IMR-90 (cell line): ENCODE measurements at regions not wholly inside any gene's neighbourhood (a gene's known extent, or its start where the extent isn't known, plus 50 kb on each side); places are given as distances from the start of the nearest gene placed in this dataset.

Source experiments
- ATAC-seq: fragments of 200-7000 bp; cut with Tn5 transposase; 2 replicates; pipeline ENCODE4 v1.9.1; 2020; ENCODE audit warnings: low read depth, mild to moderate bottlenecking, moderate library complexity
- BruUV-seq: library from RNA; stranded (reverse); fragments of 400-500 nt; replicated peaks from 2 replicates; lab custom pipeline; 2021; lab: Mats Ljungman, UMichigan
- CTCF ChIA-PET: fragments of 300-600 bp; formaldehyde crosslinking; extraction: SDS; loops from one replicate; lab custom pipeline; 2021; ENCODE audit warnings: antibody characterized with exemption; lab: Yijun Ruan, JAX
- POLR2A ChIA-PET: fragments of 300-600 bp; sonication (Branson Sonifier 250); formaldehyde crosslinking; loops from one replicate; lab custom pipeline; 2022; ENCODE audit warnings: antibody characterized with exemption; ENCODE audit not compliant: unreplicated experiment; lab: Charles Lee
- DNase-seq: peaks from one replicate; pipeline ENCODE4 v3.0.0; 2013
- H2AFZ ChIP-seq: replicated peaks from 2 replicates; pipeline ENCODE3; 2013; ENCODE audit warnings: low read length, mild to moderate bottlenecking; ENCODE audit not compliant: poor library complexity
- H2AK5ac ChIP-seq: 2 replicates; pipeline ENCODE4 v1.6.1; 2013; ENCODE audit warnings: low read depth, low read length, inconsistent platforms
- H2AK9ac ChIP-seq: replicated peaks from 2 replicates; pipeline ENCODE3; 2013; ENCODE audit warnings: mild to moderate bottlenecking, low read depth, low read length, moderate library complexity; ENCODE audit not compliant: poor library complexity
- H2BK120ac ChIP-seq: 2 replicates; pipeline ENCODE4 v1.6.1; 2013; ENCODE audit warnings: low read depth, low read length, inconsistent platforms
- H2BK15ac ChIP-seq: 3 replicates; pipeline ENCODE4 v1.6.1; 2013; ENCODE audit warnings: low read depth, low read length, inconsistent platforms
- H2BK20ac ChIP-seq: 2 replicates; pipeline ENCODE4 v1.6.1; 2013; ENCODE audit warnings: low read depth, mild to moderate bottlenecking, inconsistent platforms, low read length, moderate library complexity
- H2BK5ac ChIP-seq: 2 replicates; pipeline ENCODE4 v1.6.1; 2013; ENCODE audit warnings: mild to moderate bottlenecking, low read depth, low read length, inconsistent platforms; ENCODE audit not compliant: poor library complexity, severe bottlenecking
- H3K14ac ChIP-seq: replicated peaks from 2 replicates; pipeline ENCODE4 v1.6.1; 2013; ENCODE audit warnings: low read depth, low read length, inconsistent platforms
- H3K18ac ChIP-seq: 2 replicates; pipeline ENCODE4 v1.6.1; 2013; ENCODE audit warnings: low read depth, low read length, control low read depth
- H3K23ac ChIP-seq: 2 replicates; pipeline ENCODE4 v1.6.1; 2013; ENCODE audit warnings: low read depth, low read length, inconsistent platforms
- H3K27ac ChIP-seq: 2 replicates; pipeline ENCODE4 v1.5.1; 2013; ENCODE audit warnings: mild to moderate bottlenecking, control low read depth, low read length; ENCODE audit not compliant: insufficient read depth
- H3K27me3 ChIP-seq: 2 replicates; pipeline ENCODE4 v1.6.1; 2013; ENCODE audit warnings: low read length; ENCODE audit not compliant: control insufficient read depth, insufficient read depth
- H3K36me3 ChIP-seq: 2 replicates; pipeline ENCODE4 v1.6.1; 2013; ENCODE audit warnings: low read length, mixed read lengths; ENCODE audit not compliant: control insufficient read depth, insufficient read depth
- H3K4ac ChIP-seq: 2 replicates; pipeline ENCODE4 v1.6.1; 2013; ENCODE audit warnings: low read depth, low read length, inconsistent platforms
- H3K4me1 ChIP-seq: 2 replicates; pipeline ENCODE4 v1.6.1; 2013; ENCODE audit warnings: low read length, mixed read lengths; ENCODE audit not compliant: control insufficient read depth, insufficient read depth
- H3K4me2 ChIP-seq: 2 replicates; pipeline ENCODE4 v1.6.1; 2013; ENCODE audit warnings: low read depth, mild to moderate bottlenecking, control low read depth, low read length, moderate library complexity
- H3K4me3 ChIP-seq: 2 replicates; pipeline ENCODE4 v1.5.1; 2013; ENCODE audit warnings: low read depth, mild to moderate bottlenecking, control low read depth, low read length, moderate library complexity; ENCODE audit not compliant: insufficient read depth
- H3K56ac ChIP-seq: 2 replicates; pipeline ENCODE4 v1.6.1; 2013; ENCODE audit warnings: low read length, inconsistent platforms; ENCODE audit not compliant: insufficient read depth; ENCODE audit errors: extremely low read depth
- H3K79me1 ChIP-seq, 2 experiments: 2 replicates each; pipeline ENCODE4 v1.6.1; 2013; ENCODE audit warnings: low read length in 2 of 2, inconsistent platforms in 1 of 2, low read depth in 1 of 2
- H3K9ac ChIP-seq: 2 replicates; pipeline ENCODE4 v1.6.1; 2013; ENCODE audit warnings: low read depth, low read length, control low read depth
- H3K9me1 ChIP-seq: 2 replicates; pipeline ENCODE4 v1.6.1; 2013; ENCODE audit warnings: low read length, inconsistent platforms; ENCODE audit not compliant: insufficient read depth
- H3K9me3 ChIP-seq: 2 replicates; pipeline ENCODE4 v1.6.1; 2013; ENCODE audit warnings: low read length; ENCODE audit not compliant: control insufficient read depth, insufficient read depth
- H4K20me1 ChIP-seq: 2 replicates; pipeline ENCODE4 v1.6.1; 2013; ENCODE audit warnings: low read length, inconsistent platforms; ENCODE audit not compliant: insufficient read depth
- H4K5ac ChIP-seq: 2 replicates; pipeline ENCODE4 v1.6.1; 2013; ENCODE audit warnings: mild to moderate bottlenecking, low read depth, low read length, control low read depth
- H4K8ac ChIP-seq, 2 experiments: 2 replicates each; pipeline ENCODE4 v1.6.1; 2013; ENCODE audit warnings: low read depth in 2 of 2, low read length in 2 of 2, control low read depth in 1 of 2, inconsistent platforms in 1 of 2
- H4K91ac ChIP-seq: 2 replicates; pipeline ENCODE4 v1.6.1; 2013; ENCODE audit warnings: low read depth, low read length, inconsistent platforms; ENCODE audit not compliant: insufficient read depth
- BHLHE40 ChIP-seq: fragments of 150-350 bp; IDR thresholded peaks from 2 replicates; pipeline ENCODE4 v1.6.1; 2016; ENCODE audit warnings: mild to moderate bottlenecking, low read depth, low read length
- CEBPB ChIP-seq: IDR thresholded peaks from 2 replicates; pipeline ENCODE4 v1.6.1; 2012; ENCODE audit warnings: low read depth, low read length, improper control_type of control experiment
- CHD1 ChIP-seq: IDR thresholded peaks from 2 replicates; pipeline ENCODE4 v1.6.1; 2012; ENCODE audit warnings: low read depth, low read length, improper control_type of control experiment
- ELK1 ChIP-seq: fragments of 150-350 bp; IDR thresholded peaks from 2 replicates; pipeline ENCODE4 v1.6.1; 2016; ENCODE audit warnings: low read depth, mild to moderate bottlenecking, low read length, moderate library complexity, borderline replicate concordance
- MAFK ChIP-seq: IDR thresholded peaks from 2 replicates; pipeline ENCODE4 v1.6.1; 2012; ENCODE audit warnings: low read depth, low read length, improper control_type of control experiment
- MAZ ChIP-seq: IDR thresholded peaks from 2 replicates; pipeline ENCODE4 v1.6.1; 2012; ENCODE audit warnings: low read depth, mild to moderate bottlenecking, low read length, improper control_type of control experiment, moderate library complexity, borderline replicate concordance
- MXI1 ChIP-seq: IDR thresholded peaks from 2 replicates; pipeline ENCODE4 v1.6.1; 2012; ENCODE audit warnings: low read depth, mild to moderate bottlenecking, low read length, moderate library complexity, borderline replicate concordance
- POLR2A ChIP-seq: IDR thresholded peaks from 2 replicates; pipeline ENCODE4 v1.6.1; 2012; ENCODE audit warnings: mild to moderate bottlenecking, low read depth, low read length
- RAD21 ChIP-seq: IDR thresholded peaks from 2 replicates; pipeline ENCODE4 v1.6.1; 2012; ENCODE audit warnings: low read length, improper control_type of control experiment
- RCOR1 ChIP-seq: IDR thresholded peaks from 2 replicates; pipeline ENCODE4 v1.6.1; 2012; ENCODE audit warnings: mild to moderate bottlenecking, low read length, improper control_type of control experiment; ENCODE audit not compliant: insufficient replicate concordance
- USF2 ChIP-seq: fragments of 150-350 bp; IDR thresholded peaks from 2 replicates; pipeline ENCODE4 v1.6.1; 2017; ENCODE audit warnings: mild to moderate bottlenecking, antibody characterized with exemption, low read length, low read depth
- WGBS, 2 experiments: methylation state at CpG; one replicate each; pipeline versions ENCODE4 v1.1.5 to v1.1.7; 2013; ENCODE audit warnings: missing lambda C conversion rate in 2 of 2; ENCODE audit not compliant: insufficient read length in 1 of 2; ENCODE audit errors: extremely low coverage in 2 of 2; 5-methylcytosine and 5-hydroxymethylcytosine counted together
- dilution Hi-C: fragments of 300-500 bp; cut with HindIII; formaldehyde crosslinking; loops from one replicate; pipeline ENCODE4 v1.14.3; 2018; ENCODE audit warnings: low sequenced_read_pairs; ENCODE audit not compliant: unreplicated experiment
- in situ Hi-C: fragments of 300-500 bp; cut with MboI; formaldehyde crosslinking; loops from 3 replicates; pipeline ENCODE4 v1.14.3; 2019; ENCODE audit warnings: low sequenced_read_pairs, inconsistent platforms, mixed read lengths
- intact Hi-C: fragments of 100-400 bp; cut with micrococcal nuclease; formaldehyde crosslinking; loops from 2 replicates; pipeline ENCODE4 v1.10.0; 2022

GRCh38 chr14:104349950-104350349 is 211.6 kb downstream of the KIF26A start:
- no peak overlapping the region for H4K91ac ChIP-seq
- no peaks in the 10 kb centered on the region for H3K9me1 ChIP-seq
- no peaks in the 10 kb centered on the region for H3K27me3 ChIP-seq
- H3K14ac ChIP-seq, result no peak overlapping the region
- DNase-seq, result no peak
- H2BK120ac ChIP-seq, result no peak overlapping the region
- no peak overlapping the region for H2AK9ac ChIP-seq
- POLR2A ChIA-PET, result no interaction called here
- no peaks in the 10 kb centered on the region for H3K36me3 ChIP-seq
- H3K4me1 ChIP-seq, result no peaks in the 10 kb centered on the region
- no peak overlapping the region for H2AFZ ChIP-seq
- H3K9ac ChIP-seq, result no peak overlapping the region
- H4K8ac ChIP-seq, result no peak overlapping the region
- H4K5ac ChIP-seq, result no peak overlapping the region
- H3K23ac ChIP-seq, result no peak overlapping the region
- no peak overlapping the region for H3K27ac ChIP-seq
- no peak overlapping the region for H3K56ac ChIP-seq
- no peak overlapping the region for H3K4me2 ChIP-seq
- in situ Hi-C loops (no loop called here), dilution Hi-C loops (no loop called here), intact Hi-C loops (no loop called here)
- no peak overlapping the region for H2BK5ac ChIP-seq
- H2BK20ac ChIP-seq, result no peak overlapping the region
- WGBS, 2 experiments, result 20% methylated on average over 1 of the region's 3 CpGs; no CpG with 5 or more reads in 1 of the 2 experiments
- no peak overlapping the region for H3K4ac ChIP-seq
- CTCF ChIA-PET, result no interaction called here
- BruUV-seq, result no TSS peak
- TF ChIP-seq ELK1, result no peak
- no peak for TF ChIP-seq MXI1
- TF ChIP-seq CEBPB, result no peak
- TF ChIP-seq USF2, result no peak
- no peak for TF ChIP-seq POLR2A
- TF ChIP-seq CHD1, result no peak
- no peak for TF ChIP-seq RAD21
- TF ChIP-seq BHLHE40, result no peak
- TF ChIP-seq MAFK, result no peak
- TF ChIP-seq MAZ, result no peak
- TF ChIP-seq RCOR1, result no peak
- no peak overlapping the region for H2BK15ac ChIP-seq
- no peak overlapping the region for H3K18ac ChIP-seq
- H4K20me1 ChIP-seq, result no peaks in the 10 kb centered on the region
- H3K4me3 ChIP-seq, result no peak overlapping the region
- no peak for ATAC-seq
- H3K79me1 ChIP-seq, result no peaks in the 10 kb centered on the region
- peaks cover 32% of the 10 kb centered on the region for H3K9me3 ChIP-seq
- H2AK5ac ChIP-seq, result no peak overlapping the region
